SK-MEL-5 (cell line): ENCODE measurements at regions not wholly inside any gene's neighbourhood (a gene's known extent, or its start where the extent isn't known, plus 50 kb on each side); places are given as distances from the start of the nearest gene placed in this dataset.

Experiments
- DNase-seq: peaks from one replicate; pipeline ENCODE4 v3.0.0-alpha.2; 2016; ENCODE audit warnings: low read depth, low spot score
- in situ Hi-C: cut with HindIII; loops from 2 replicates; pipeline ENCODE4 v1.10.0; 2016; ENCODE audit warnings: low sequenced_read_pairs, high pct_unique_total_duplicates, low pct_unique_long_range_greater_than_20kb

DNA sequence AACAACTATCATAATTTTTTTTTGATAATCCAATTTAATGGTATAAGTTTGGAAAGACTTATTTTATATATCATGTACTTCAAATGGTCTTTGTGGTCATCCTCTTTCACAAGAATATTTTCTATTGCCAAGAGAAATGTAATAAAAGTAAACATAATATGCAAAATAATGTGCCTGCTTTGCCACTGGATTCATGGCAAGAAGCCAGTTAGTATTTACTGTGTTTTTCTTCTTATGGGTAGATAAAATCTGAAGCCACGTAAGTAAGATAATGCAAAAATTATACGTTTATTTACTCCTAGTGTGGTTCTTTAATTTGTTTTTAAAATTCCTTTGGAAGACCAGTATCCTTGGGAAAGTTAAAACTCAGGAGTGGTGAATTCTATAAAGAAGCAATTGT, 258.5 kb downstream of the ARL4A start:
- in situ Hi-C loops = no loop called here
- no peak for DNase-seq

DNA sequence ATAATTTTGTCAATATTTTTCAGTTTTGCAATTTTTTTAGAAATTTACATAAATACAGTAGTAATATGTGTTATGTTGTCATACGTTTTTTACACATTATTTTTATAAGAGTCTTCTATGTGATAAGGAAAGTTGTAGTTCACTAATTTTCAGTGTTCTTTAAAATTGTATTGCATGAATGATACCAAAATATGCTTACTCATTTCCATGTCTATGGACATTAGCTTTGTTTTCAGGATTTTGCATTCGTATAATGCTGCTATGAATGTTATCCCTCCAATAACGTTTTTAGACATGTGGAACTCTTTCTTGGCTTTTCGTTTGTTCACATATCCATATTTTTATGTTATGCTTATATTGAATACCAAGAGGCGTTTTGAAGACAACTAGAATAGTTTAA, 260.0 kb downstream of the ARL4A start:
- DNase-seq = no peak
- in situ Hi-C loops = no loop called here

DNA sequence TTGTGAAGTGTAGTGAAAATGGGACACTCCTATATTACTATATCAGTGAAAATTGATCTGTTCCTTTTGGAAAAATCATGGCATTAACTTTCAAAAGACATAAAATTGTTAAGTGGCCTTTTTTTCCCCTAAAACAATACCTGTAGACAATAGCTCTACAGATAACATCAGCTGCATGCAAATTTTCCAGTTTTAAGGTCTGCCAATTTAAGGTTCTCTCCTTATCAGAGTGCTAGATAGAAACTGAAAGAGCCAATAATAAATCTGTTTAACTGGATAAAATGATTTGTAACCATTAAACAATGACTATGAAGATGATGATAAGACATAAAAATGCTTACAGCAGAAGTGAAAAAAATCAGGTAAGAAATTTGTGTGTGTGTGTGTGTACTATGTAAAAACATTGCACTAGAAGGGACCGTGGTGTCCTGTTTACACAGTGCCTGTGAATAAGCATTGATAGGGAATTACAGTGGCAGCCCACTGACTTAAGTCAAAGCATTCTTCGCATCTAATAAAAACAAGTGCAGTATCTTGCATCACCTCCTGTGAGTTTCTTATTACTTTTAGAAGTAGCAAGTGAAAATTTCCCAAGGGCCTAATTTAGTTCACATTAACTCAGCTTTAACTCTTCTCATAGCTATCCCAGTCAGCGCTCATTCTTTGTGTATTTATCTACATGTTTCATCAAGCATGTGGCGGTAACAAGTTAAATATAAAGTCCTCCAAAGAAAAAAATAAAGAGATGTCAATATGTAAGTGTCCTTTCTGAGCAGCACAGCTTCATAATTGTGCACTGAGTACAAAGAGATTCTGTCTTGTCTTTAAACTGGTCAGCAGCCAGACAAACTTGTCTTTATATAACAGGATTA, 261.9 kb downstream of the ARL4A start:
- peak; percentile 93 for DNase-seq
- in situ Hi-C loops = no loop called here

DNA sequence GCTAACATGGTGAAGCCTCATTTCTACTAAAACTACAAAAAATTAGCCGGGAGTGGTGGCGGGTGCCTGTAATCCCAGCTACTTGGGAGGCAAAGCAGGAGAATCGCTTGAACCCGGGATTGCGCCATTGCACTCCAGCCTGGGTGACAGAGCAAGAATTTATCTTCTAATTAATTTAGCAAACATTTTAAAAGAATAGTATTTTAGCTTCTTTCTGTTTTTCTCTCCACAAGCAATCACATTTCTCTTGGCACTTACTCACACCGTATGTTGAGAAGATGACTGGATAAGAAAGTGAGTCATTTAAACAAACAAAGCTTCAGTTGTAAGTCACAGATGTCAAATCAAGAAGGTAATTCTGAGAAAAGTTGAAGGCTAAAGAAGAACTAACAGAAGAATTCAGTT, 264.0 kb downstream of the ARL4A start:
- DNase-seq = no peak
- in situ Hi-C loops = no loop called here

DNA sequence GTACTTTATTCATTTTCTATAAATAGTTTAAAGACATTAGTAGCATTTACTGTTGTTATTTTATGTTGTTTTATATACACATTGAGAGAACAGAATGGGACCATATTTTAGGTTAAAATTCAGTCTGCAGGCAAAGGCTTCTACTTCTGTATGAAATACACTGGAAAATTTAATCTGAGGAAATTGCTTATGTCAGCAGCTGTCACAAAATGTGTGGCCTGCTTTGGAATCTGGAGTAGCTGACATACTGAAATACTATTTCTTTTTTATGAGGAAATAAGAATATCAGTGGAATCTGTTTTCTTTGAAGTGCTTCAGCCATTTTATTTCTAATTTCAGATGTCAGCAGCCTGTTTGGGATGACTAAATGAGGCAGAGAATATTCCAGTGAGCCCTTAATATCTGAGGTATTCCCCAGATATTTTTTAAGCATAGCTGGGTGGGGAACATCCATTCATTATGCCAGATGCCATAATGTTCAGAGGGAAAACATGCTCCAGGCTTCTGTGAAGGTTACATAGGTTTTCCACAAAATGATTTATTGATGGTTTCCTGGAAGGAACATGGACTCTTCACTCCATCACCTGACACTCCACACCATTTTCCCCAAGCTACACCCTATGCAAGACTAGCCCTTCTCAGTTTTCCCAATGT, 267.1 kb downstream of the ARL4A start:
- in situ Hi-C loops = no loop called here

DNA sequence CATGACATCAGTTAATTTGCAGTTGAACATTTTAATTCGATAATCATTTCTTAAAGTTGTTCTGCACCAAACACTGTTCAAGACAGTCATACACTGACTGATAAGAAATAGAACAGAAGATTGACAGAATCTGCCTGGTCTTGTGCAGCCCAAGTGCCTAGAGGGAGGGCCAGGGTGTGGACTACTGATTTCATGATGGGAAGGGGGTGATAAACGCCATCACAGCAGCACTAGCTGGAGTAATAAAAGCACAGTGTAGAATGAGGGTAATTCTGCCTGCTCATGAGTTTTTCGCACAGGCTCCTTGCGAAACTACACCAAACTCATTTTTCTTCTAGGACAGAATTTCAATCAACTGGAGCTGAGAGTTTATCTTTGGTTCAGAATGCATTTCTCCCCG, 270.1 kb downstream of the ARL4A start:
- DNase-seq = no peak
- in situ Hi-C loops = no loop called here

More for the DNA sequence above, 267.1 kb downstream of the ARL4A start:
- no peak for DNase-seq

DNA sequence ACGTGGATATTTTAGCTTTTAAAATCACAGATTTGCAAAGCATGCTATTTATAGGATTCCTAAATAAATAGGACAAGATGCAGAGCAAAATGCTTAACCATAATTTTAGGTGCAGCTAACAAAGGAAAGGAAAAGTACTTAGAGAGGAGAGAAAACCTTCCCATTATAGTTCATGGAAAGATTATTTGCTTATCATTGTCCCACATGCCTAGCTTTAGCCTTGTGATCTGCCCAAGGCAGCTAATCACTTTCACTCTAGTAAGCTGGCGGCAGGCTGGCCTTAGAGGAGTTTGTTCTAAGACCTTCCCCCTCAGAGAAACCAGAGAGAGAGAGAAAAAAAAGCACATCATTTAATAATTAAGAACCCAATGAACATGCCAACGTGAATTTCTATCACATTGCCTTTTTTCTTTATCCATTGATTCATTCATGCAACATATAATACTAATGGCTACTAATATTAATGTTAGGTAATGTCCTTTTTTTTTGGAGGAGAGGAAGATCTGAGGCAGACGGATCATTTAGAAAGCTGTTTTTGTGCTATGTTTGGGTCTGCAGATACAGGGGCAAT, 274.6 kb downstream of the ARL4A start:
- DNase-seq = peak; percentile 49
- in situ Hi-C loops = no loop called here

DNA sequence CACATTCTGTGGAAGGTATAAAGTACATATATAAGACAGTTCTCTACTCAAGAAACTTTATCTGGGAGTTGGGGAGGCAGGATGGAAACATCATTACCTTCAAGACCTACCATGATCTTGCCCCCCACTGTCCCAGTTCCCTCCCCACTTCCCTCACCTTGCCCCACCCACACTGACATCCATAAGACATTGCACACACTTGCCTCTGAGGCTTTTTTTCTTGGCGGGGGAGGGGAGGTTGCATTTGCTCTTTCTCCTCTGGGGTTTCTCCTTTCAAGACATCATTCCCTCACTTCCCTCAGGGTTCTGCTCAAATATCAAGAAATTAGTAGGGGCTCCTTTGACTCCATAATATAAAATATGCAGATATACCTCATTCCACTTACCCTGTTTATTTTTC, 276.0 kb downstream of the ARL4A start:
- in situ Hi-C loops = no loop called here
- DNase-seq = no peak

DNA sequence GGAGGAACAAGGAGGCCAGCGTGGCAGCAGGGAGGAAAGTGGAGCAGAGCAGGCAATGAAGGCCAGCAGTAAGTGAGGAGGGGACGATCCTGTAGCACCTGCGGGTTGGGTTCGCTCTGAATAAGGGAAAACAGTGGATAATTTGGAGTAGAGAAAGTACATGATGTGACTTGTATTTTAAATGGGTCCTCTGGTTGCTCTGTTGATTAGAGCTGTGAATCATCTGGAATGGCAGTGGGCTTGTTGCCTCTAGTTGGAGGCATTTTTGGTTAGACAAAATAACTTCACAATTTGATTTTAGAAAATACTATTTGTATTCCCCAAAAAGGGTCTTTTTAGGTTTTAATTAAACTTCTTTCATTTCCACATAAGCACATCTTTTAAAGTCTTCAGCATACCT, 277.4 kb downstream of the ARL4A start:
- DNase-seq = no peak
- in situ Hi-C loops = no loop called here

DNA sequence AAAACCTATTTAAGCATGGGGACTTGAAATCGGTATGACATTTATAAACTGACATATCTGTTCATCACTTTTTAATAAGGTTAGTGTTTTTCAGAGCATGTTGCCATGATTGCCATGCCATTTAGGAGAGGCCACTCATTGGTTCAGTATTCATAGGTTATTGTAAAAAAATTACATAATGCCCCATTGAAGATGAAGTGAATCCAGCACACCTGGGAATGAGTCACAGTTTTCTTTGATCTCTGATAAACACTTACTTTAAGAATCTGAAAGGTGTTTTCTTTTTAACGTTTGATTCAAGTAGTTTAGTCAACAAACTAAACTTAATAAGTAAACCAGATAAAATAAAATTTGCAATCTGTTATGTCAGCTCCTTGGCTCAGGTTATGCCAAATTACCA, 278.3 kb downstream of the ARL4A start:
- no peak for DNase-seq
- in situ Hi-C loops = no loop called here

DNA sequence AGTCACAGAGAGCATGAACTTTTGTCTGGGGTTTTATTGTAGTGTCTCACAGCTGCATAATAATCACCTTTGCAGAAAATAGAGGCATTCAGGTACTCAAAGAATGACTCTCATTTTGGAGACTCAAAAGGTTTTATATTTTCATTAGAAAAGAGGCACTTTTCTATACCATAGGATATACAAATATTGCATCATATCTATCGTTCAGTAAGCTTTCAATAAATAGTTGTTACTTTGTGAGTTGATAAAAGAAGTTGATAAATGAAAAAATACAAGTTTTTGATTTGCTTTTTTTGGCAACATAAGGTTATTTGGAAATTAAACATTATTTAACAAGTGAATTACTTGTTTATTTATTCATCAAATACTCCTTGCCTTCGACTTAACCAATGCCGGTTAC, 279.9 kb downstream of the ARL4A start:
- DNase-seq = no peak
- in situ Hi-C loops = no loop called here

DNA sequence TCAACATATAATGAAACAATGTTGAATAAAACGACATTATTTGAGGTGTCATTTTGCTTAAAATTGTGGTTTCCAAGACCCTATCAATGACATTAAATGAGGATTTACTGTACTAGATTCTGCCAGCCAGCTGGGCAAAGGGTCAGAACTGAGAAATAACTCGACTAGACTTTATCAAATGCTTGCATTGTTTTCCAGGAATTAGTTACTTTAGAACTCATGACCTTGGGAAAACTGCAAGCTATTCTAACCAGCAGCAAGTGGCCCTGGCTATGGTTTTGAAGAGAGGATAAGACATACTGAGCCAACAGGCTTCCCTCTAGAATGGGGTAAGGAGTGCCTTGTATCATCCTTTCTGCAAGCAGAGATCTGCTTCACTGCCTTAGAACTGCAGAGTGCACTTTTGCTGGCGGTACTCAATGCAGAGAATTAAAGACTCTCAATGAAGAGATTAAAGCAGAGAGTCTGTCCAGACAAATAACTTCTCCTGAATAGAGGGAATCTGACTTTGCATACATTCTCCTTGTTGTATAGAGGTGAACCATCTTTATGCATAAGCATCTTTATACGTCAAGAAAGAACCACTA, 281.5 kb downstream of the ARL4A start:
- in situ Hi-C loops = no loop called here
- peak; percentile 69 for DNase-seq

DNA sequence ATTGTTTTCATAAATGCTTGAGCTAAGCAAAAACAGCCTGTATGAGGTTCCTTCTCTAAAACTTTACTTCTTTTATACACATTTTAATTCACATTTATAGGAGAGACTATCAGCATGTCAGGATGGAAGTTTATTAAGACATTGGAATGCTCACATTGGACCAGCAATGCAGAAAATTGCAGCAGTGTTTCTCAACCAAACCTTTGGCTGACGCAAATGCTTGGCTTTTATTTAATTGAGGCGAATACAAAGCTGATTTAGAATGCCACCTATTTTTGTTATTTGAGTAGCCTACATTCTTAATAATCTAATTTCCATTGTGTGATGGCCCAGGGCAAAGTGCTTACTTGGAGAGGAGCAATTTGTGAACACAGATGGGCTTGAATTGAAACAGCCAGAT, 283.2 kb downstream of the ARL4A start:
- in situ Hi-C loops = no loop called here

DNA sequence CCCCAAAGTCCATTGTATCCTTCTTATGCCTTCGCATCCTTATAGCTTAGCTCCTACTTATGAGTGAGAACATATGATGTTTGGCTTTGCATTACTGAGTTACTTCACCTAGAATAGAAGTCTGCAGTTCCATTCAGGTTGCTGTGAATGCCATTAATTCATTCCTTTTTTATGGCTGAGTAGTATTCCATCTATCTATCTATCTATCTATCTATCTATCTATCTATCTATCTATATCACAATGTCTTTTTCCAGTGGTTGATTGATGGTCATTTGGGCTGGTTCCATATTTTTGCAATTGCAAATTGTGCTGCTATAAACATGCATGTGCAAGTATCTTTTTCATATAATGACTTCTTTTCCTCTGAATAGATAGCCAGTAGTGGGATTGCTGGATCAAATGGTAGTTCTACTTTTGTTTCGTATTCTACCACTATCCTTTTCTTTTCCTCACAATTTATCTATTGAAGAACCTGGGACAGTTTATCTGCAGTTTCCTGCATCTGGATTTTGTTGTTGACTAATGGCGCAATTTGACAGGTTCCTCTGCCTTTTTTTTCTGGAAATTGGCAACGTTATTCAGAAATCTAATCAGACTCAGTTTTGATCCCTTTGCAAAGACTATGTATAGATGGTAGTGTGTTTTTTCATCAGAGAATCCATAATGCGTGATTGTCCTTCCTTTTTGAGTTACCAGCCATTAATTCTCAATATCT, 287.2 kb downstream of the ARL4A start:
- no peak for DNase-seq
- in situ Hi-C loops = no loop called here

More for the DNA sequence above, 283.2 kb downstream of the ARL4A start:
- DNase-seq = no peak

DNA sequence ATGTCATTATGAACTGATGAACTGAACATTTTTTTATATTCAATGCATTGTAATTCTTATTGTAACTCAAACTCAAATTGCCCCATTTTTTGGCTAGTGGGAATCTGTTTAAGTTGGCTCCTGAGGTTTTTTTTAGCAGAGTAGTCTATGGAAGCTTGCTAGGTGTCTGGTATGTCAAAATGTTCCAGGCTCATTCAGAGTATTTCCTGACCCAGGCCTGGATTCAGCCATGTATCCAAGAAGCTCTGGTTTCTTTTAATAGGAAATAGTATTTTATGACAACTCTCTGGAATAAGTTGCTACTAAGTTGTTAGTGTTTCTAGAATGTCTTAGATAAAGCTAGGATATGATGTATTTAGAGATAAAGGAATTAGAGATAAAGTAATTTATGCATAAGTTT, 288.0 kb downstream of the ARL4A start:
- DNase-seq = no peak
- in situ Hi-C loops = no loop called here

DNA sequence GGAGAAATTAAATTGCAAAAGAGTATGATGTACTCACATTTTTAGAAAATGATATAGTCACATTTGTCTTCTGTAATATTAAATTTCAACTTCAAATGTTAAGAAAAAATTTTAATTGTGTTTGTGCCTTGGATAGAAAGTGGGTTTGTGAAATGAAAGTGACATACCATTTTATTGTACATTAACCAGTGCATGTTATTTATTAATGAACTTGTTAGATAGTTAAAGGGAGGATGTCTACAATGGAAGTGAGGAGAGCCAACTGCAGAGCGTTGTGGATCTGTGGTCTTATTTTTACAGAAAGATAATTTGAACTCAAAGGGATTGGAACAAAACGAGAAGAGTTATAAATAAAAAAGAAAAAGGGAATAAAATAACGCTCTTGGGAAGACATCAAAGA, 291.7 kb downstream of the ARL4A start:
- DNase-seq = no peak
- in situ Hi-C loops = no loop called here

DNA sequence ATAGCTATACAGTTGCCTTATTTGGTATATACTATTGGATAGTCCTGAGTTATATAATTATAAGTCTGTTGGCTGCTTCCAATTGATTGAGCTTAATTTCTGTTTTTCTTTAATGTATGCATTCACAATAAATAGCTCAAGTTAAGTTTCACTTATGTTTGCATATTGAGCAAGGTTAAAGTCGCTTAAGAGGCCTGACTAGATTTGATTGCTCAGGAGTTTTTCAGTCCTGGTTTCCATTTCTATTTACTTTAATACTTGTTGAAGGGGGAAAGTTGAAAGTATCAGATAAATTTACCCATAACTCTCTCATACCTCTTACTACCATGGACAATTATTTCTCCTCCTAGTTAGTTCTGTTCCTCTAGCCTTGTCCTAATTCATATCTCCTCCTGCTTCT, 294.7 kb downstream of the ARL4A start:
- no peak for DNase-seq
- in situ Hi-C loops = no loop called here

DNA sequence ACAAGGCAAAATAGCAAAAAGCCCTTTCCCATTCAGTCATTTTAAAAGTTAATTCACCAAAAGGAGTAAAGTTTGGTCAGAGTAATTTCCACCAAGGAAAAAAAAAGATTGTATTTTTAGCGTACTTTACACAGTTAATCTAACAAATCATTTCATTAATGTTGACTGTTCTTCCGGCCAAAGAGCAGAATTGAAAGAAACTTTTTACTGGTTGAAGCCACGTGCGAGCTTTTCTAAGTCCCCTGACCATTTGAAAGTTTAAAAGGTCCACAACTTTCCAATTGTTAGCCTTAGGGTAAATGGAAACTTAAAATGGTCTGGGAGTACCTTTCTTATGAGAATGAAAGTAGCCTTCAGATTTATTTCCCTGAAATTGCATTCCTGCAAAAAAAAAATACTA, 296.7 kb downstream of the ARL4A start:
- in situ Hi-C loops = no loop called here
- DNase-seq = no peak
